Astrocyte of the cerebellum (primary cell): ENCODE measurements at regions not wholly inside any gene's neighbourhood (a gene's known extent, or its start where the extent isn't known, plus 50 kb on each side); places are given as distances from the start of the nearest gene placed in this dataset.

ENCODE experiments used
- DNase-seq: peaks from one replicate; pipeline ENCODE4 v3.0.0-alpha.2; 2011; ENCODE audit warnings: low read depth
- H3K4me3 ChIP-seq: 2 replicates; pipeline ENCODE4 v1.5.1; 2011; ENCODE audit warnings: mild to moderate bottlenecking, low read depth, low read length, moderate library complexity
- CTCF ChIP-seq: IDR thresholded peaks from 2 replicates; pipeline ENCODE4 v1.5.1; 2012; ENCODE audit warnings: low read length, low read depth, moderate library complexity, mild to moderate bottlenecking; ENCODE audit errors: missing control alignments
- in situ Hi-C: cut with HindIII; loops from 2 replicates; pipeline ENCODE4 v1.10.0; 2017; ENCODE audit warnings: low sequenced_read_pairs

- no peak for DNase-seq
- in situ Hi-C loops, result no loop called here
- H3K4me3 ChIP-seq, result no peak overlapping the region
- no peak for TF ChIP-seq CTCF
Measured at GRCh38 chr5:1975898-1976765, 93.4 kb upstream of the IRX4 start.

- no peak for TF ChIP-seq CTCF
- in situ Hi-C loops, result no loop called here
- no peak overlapping the region for H3K4me3 ChIP-seq
- DNase-seq, result no peak
Measured at GRCh38 chr5:1975406-1975715, 92.6 kb upstream of the IRX4 start.

GRCh38 chr5:1974501-1975405, 92.0 kb upstream of the IRX4 start:
- TF ChIP-seq CTCF, result no peak
- DNase-seq, result no peak
- in situ Hi-C loops, result no loop called here
- no peak overlapping the region for H3K4me3 ChIP-seq

- in situ Hi-C loops, result no loop called here
- H3K4me3 ChIP-seq, result no peak overlapping the region
- no peak for DNase-seq
- TF ChIP-seq CTCF, result no peak
Measured at GRCh38 chr5:1974081-1974480, 91.4 kb upstream of the IRX4 start.

GRCh38 chr5:1973391-1974013, 90.8 kb upstream of the IRX4 start:
- no peak for DNase-seq
- no peak for TF ChIP-seq CTCF
- in situ Hi-C loops, result no loop called here
- no peak overlapping the region for H3K4me3 ChIP-seq

- in situ Hi-C loops, result no loop called here
- DNase-seq, result no peak
Measured at GRCh38 chr5:1971944-1972343, 89.2 kb upstream of the IRX4 start.

More at GRCh38 chr5:1971944-1972343, 89.2 kb upstream of the IRX4 start:
- no peak for TF ChIP-seq CTCF
- no peak overlapping the region for H3K4me3 ChIP-seq
